Stomach (tissue), 8 donors: ENCODE measurements at regions not wholly inside any gene's neighbourhood (a gene's known extent, or its start where the extent isn't known, plus 50 kb on each side); places are given as distances from the start of the nearest gene placed in this dataset.

Experiments used
- DNase-seq, 2 donors: peaks; one replicate each; pipeline versions ENCODE4 v3.0.0 to v3.0.0-alpha.2; 2013 to 2019
- H3K27ac ChIP-seq, 5 donors: fragments of 200-600 bp in 4 of 5; sonication (generic) in 4 of 5; one replicate each; pipeline ENCODE4 v1.5.1; 2013 to 2019; ENCODE audit warnings: mild to moderate bottlenecking in 1 of 5, moderate library complexity in 1 of 5
- H3K27me3 ChIP-seq, 3 donors: fragments of 200-600 bp; sonication (generic); one replicate each; pipeline ENCODE4 v1.5.1; 2017 to 2019; ENCODE audit warnings: mixed run types in 1 of 3
- H3K36me3 ChIP-seq, 4 donors: fragments of 200-600 bp; sonication (generic); 1 replicate in 3 of 4; 2 replicates in 1 of 4; pipeline ENCODE4 v1.5.1; 2016 to 2019
- H3K4me1 ChIP-seq, 4 donors: fragments of 200-600 bp; sonication (generic); one replicate each; pipeline ENCODE4 v1.5.1; 2016 to 2019
- H3K4me3 ChIP-seq, 4 donors: fragments of 200-600 bp; sonication (generic) in 3 of 4; one replicate each; pipeline ENCODE4 v1.5.1; 2016 to 2019; ENCODE audit warnings: mild to moderate bottlenecking in 1 of 4
- H3K9me3 ChIP-seq, 4 donors: fragments of 200-600 bp; sonication (generic); one replicate each; pipeline ENCODE4 v1.5.1; 2016 to 2019
- CTCF ChIP-seq, 7 experiments: fragments of 450-650 bp in 4 of 7; fragments of 200-600 bp in 3 of 7; sonication (generic) in 3 of 7; IDR thresholded peaks; one replicate each; pipeline ENCODE4 v1.5.1; 2016 to 2019; ENCODE audit warnings: antibody characterized with exemption in 7 of 7, control low read depth in 2 of 7, mild to moderate bottlenecking in 1 of 7
- EP300 ChIP-seq: sonication (generic); formaldehyde crosslinking; IDR thresholded peaks from one replicate; pipeline ENCODE4 v1.6.1; 2017; ENCODE audit warnings: antibody characterized with exemption
- POLR2A ChIP-seq, 4 donors: fragments of 450-650 bp; IDR thresholded peaks; one replicate each; pipeline ENCODE4 v1.6.1; 2016; ENCODE audit warnings: antibody characterized with exemption in 4 of 4, control low read depth in 2 of 4, mild to moderate bottlenecking in 1 of 4, moderate library complexity in 1 of 4
- POLR2AphosphoS5 ChIP-seq, 3 donors: sonication (generic); formaldehyde crosslinking; IDR thresholded peaks; one replicate each; pipeline ENCODE4 v1.6.1; 2016; ENCODE audit warnings: antibody characterized with exemption in 3 of 3
- WGBS, 5 donors: extraction: QIAGEN DNeasy Blood & Tissue Kit in 3 of 5; methylation state at CpG; one replicate each; pipeline versions ENCODE4 v1.1.5 to v1.1.7; 2013 to 2018; 5-methylcytosine and 5-hydroxymethylcytosine counted together
- intact Hi-C: fragments of 100-400 bp; cut with DNase I; formaldehyde crosslinking; loops from one replicate; pipeline ENCODE4 v1.15.1; 2023; ENCODE audit warnings: low total_unique reads
- donor health status: healthy with polysubstance abuse.
- donor health status: Bipolar disorder and iron deficiency.
- donor health status: healthy.

GRCh38 chr18:42486271-42486670 is 531.2 kb downstream of the PIK3C3 start:
- WGBS, 5 donors: 50 to 67% (median 60%) methylated on average over 2 of the region's 2 CpGs
- no peak for TF ChIP-seq CTCF (IDR thresholded peaks at IDR 0.05)
- TF ChIP-seq POLR2A (IDR thresholded peaks at IDR 0.05): no peak
- TF ChIP-seq EP300: no peak
- TF ChIP-seq POLR2AphosphoS5 (IDR thresholded peaks at IDR 0.05): no peak
- DNase-seq: no peak

GRCh38 chr18:42508683-42509296 is 553.8 kb downstream of the PIK3C3 start:
- H3K4me3 ChIP-seq: no peak overlapping the region
- no peaks in the 10 kb centered on the region for H3K36me3 ChIP-seq
- H3K27me3 ChIP-seq: no peaks in the 10 kb centered on the region
- H3K27ac ChIP-seq: no peak overlapping the region
- H3K4me1 ChIP-seq: no peaks in the 10 kb centered on the region
- H3K9me3 ChIP-seq: no peaks in the 10 kb centered on the region
- intact Hi-C loops: no loop called here
- WGBS, 5 donors: 62 to 80% (median 74%) methylated on average over 3 of the region's 3 CpGs
- TF ChIP-seq CTCF (IDR thresholded peaks at IDR 0.05) (no peak), POLR2AphosphoS5 (IDR thresholded peaks at IDR 0.05) (no peak), POLR2A (IDR thresholded peaks at IDR 0.05) (no peak), EP300 (no peak)
- DNase-seq: no peak

More at GRCh38 chr18:42486271-42486670, 531.2 kb downstream of the PIK3C3 start:
- Histone ChIP-seq H3K9me3 (peaks cover 0 to 15% (median 7%) of the 10 kb centered on the region in 4 donors), H3K36me3 (no peaks in the 10 kb centered on the region), H3K4me1 (no peaks in the 10 kb centered on the region), H3K4me3 (no peak overlapping the region), H3K27ac (no peak overlapping the region), H3K27me3 (no peaks in the 10 kb centered on the region)
- intact Hi-C loops: no loop called here

DNA sequence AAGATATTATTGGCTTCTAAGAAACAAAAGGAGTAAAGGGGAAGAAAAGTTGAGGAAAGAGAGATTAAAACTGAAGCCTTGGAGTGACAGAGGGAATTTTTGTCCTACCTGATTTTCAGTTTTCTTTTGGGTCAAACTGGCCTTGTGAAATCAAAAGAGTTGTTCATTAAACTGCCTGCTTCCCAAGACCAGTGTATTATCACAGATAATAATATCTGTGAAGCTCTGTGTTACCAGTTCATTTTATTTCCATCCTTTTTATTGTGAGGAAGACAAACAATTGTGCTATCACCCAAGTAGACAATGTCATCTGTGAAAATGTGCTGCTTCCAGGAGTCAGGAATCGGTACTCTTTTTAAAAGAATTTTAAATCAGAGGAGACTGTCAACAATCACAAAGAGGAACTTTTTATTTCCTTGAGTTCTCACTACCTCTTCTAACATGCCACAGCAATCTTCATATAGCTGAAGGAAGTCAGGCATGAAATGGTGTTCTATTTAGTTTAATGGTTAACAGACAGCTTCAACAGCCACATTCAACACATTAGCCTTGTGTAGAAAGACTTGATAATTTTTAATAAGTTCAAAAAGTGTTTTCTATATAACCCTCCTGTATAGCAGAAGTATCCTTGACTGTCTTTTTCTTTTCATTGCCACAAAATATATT is 554.8 kb downstream of the PIK3C3 start:
- 48 to 75% (median 51%) methylated on average over 1 of the region's 1 CpG for WGBS, 5 donors
- DNase-seq: no peak
- no peaks in the 10 kb centered on the region for H3K36me3 ChIP-seq
- TF ChIP-seq POLR2AphosphoS5 (IDR thresholded peaks at IDR 0.05): no peak
- no peak for TF ChIP-seq EP300
- no peak for TF ChIP-seq POLR2A (IDR thresholded peaks at IDR 0.05)
- no peak for TF ChIP-seq CTCF (IDR thresholded peaks at IDR 0.05)
- intact Hi-C loops: no loop called here
- H3K4me3 ChIP-seq: no peak overlapping the region
- no peaks in the 10 kb centered on the region for H3K4me1 ChIP-seq
- H3K27me3 ChIP-seq: no peaks in the 10 kb centered on the region
- H3K27ac ChIP-seq: no peak overlapping the region
- H3K9me3 ChIP-seq: no peaks in the 10 kb centered on the region

DNA sequence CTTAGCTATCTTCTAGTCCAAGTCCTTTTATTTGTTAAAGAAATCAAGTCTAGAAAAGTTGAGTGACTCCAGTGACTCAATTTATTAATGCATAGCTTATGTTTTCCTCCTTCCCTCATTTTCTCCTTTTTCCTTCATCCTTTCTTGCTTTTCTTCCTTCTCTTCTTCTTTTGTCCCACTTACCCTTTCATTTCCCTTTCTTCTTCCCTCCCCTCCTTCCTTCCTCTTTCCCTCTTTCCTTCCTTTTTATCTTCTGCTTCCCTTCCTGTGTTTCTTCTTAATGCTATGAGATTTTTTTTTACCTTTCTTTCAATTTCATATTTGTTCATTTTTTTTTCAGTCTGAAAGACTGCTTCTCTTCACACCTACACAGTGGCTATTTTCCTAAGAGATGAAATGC is 555.5 kb downstream of the PIK3C3 start:
- H3K27ac ChIP-seq: no peak overlapping the region
- DNase-seq: no peak
- no peak overlapping the region for H3K4me3 ChIP-seq

More for the DNA sequence above, 555.5 kb downstream of the PIK3C3 start:
- no peaks in the 10 kb centered on the region for H3K9me3 ChIP-seq
- H3K27me3 ChIP-seq: no peaks in the 10 kb centered on the region
- intact Hi-C loops: no loop called here
- H3K4me1 ChIP-seq: no peaks in the 10 kb centered on the region
- TF ChIP-seq POLR2A (IDR thresholded peaks at IDR 0.05) (no peak), CTCF (IDR thresholded peaks at IDR 0.05) (no peak), EP300 (no peak), POLR2AphosphoS5 (IDR thresholded peaks at IDR 0.05) (no peak)
- H3K36me3 ChIP-seq: no peaks in the 10 kb centered on the region
